ENCODE measurements at regions not wholly inside any gene's neighbourhood (a gene's known extent, or its start where the extent isn't known, plus 50 kb on each side); places are given as distances from the start of the nearest gene placed in this dataset.

DNA sequence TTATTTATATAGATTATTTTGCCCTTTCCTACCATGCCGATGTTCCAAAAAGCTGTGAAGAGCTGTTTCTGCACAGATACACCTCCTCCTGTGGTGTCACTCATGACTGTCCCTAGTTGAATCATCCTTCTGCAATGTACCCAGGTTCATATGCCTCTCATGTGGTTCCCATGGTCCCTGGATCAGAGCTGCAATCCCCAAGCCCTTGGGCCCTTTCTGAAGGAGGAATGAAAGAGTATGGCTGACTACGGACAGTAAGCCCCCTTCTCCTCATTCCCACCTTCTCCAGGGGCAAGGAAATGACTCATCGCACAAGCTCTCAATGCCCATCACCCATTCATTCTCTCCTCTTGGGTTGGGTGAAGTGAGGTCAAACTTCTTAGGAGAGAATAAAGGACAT lies 63.9 kb upstream of the ACVR1 start:
- TF ChIP-seq POLR2A (IDR thresholded peaks at IDR 0.05) = no peak
- TF ChIP-seq CTCF (IDR thresholded peaks at IDR 0.05) = no peak
